ENCODE measurements at regions not wholly inside any gene's neighbourhood (a gene's known extent, or its start where the extent isn't known, plus 50 kb on each side); places are given as distances from the start of the nearest gene placed in this dataset.

DNA sequence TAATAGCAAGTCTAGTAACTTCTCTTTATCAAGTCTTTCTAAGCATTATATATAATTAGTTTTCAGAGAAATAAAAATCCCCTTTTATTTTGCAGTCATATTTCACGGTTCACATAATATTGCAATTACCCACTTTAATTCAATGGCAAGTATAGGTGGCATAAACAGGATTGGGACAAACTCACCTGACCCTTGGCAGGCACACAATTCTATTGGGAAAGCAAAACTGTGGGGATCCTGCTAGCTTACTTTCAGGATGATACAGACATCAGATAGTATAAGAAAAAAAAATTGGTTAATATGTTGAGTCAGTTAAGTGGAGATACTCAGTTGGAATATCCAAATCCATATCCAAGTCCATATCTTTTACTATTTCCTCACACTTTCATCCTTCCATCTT, 294.8 kb downstream of the SNX13 start:
- no peaks in the 10 kb centered on the region for H3K27me3 ChIP-seq (ENCODE audit: insufficient read depth, low read length)
- Mint-ChIP-seq H3K36me3 (ENCODE audit: low read depth, unreplicated experiment) (no peaks in the 10 kb centered on the region), H3K27me3 (ENCODE audit: low read depth, unreplicated experiment) (no peaks in the 10 kb centered on the region), H3K4me3 (ENCODE audit: unreplicated experiment) (no peak overlapping the region), H3K9me3 (ENCODE audit: unreplicated experiment) (peaks cover 9% of the 10 kb centered on the region), H3K4me1 (ENCODE audit: low read depth, unreplicated experiment) (peaks cover 10% of the 10 kb centered on the region), H3K27ac (ENCODE audit: unreplicated experiment) (no peak overlapping the region)
- H3K4me1 ChIP-seq (ENCODE audit: insufficient read depth, low read length): no peaks in the 10 kb centered on the region
- H3K36me3 ChIP-seq (ENCODE audit: insufficient read depth, low read length): no peaks in the 10 kb centered on the region
- TF ChIP-seq EZH2 (IDR thresholded peaks at IDR 0.05; ENCODE audit: insufficient read depth, low read length) (no peak), CTCF (IDR thresholded peaks at IDR 0.05; ENCODE audit: insufficient read depth, low read depth, low read length) (no peak)
- DNase-seq (ENCODE audit: low read depth): no peak
- no peak overlapping the region for H3K4me3 ChIP-seq (ENCODE audit: insufficient read depth, low read depth, low read length)
- no peak for FAIRE-seq
- no peaks in the 10 kb centered on the region for H4K20me1 ChIP-seq (ENCODE audit: insufficient read depth, low read length)
- no peak overlapping the region for H3K9ac ChIP-seq (ENCODE audit: low read length)
- H2AFZ ChIP-seq (ENCODE audit: low read depth, low read length): no peak overlapping the region
- H3K27ac ChIP-seq (ENCODE audit: low read depth, low read length): no peak overlapping the region
- no peaks in the 10 kb centered on the region for H3K9me3 ChIP-seq (ENCODE audit: insufficient read depth, low read depth, low read length)
- H3K79me2 ChIP-seq (ENCODE audit: insufficient read depth, low read length): no peaks in the 10 kb centered on the region
- no peak overlapping the region for H3K4me2 ChIP-seq (ENCODE audit: low read length)

GRCh38 chr7:17646253-17646956, 293.9 kb downstream of the SNX13 start:
- Histone ChIP-seq H3K4me2 (ENCODE audit: low read length) (no peak overlapping the region), H3K4me1 (ENCODE audit: insufficient read depth, low read length) (peaks cover 2% of the 10 kb centered on the region), H3K4me3 (ENCODE audit: insufficient read depth, low read depth, low read length) (no peak overlapping the region), H3K9me3 (ENCODE audit: insufficient read depth, low read depth, low read length) (no peaks in the 10 kb centered on the region), H3K9ac (ENCODE audit: low read length) (no peak overlapping the region), H4K20me1 (ENCODE audit: insufficient read depth, low read length) (no peaks in the 10 kb centered on the region), H3K79me2 (ENCODE audit: insufficient read depth, low read length) (no peaks in the 10 kb centered on the region), H3K36me3 (ENCODE audit: insufficient read depth, low read length) (no peaks in the 10 kb centered on the region), H3K27me3 (ENCODE audit: insufficient read depth, low read length) (no peaks in the 10 kb centered on the region), H2AFZ (ENCODE audit: low read depth, low read length) (no peak overlapping the region), H3K27ac (ENCODE audit: low read depth, low read length) (no peak overlapping the region)
- Mint-ChIP-seq H3K9me3 (ENCODE audit: unreplicated experiment) (peaks cover 9% of the 10 kb centered on the region), H3K27ac (ENCODE audit: unreplicated experiment) (no peak overlapping the region), H3K4me3 (ENCODE audit: unreplicated experiment) (no peak overlapping the region), H3K36me3 (ENCODE audit: low read depth, unreplicated experiment) (no peaks in the 10 kb centered on the region), H3K4me1 (ENCODE audit: low read depth, unreplicated experiment) (peaks cover 17% of the 10 kb centered on the region), H3K27me3 (ENCODE audit: low read depth, unreplicated experiment) (no peaks in the 10 kb centered on the region)
- TF ChIP-seq EZH2 (IDR thresholded peaks at IDR 0.05; ENCODE audit: insufficient read depth, low read length) (no peak), CTCF (IDR thresholded peaks at IDR 0.05; ENCODE audit: insufficient read depth, low read depth, low read length) (peak; percentile 45)
- DNase-seq (ENCODE audit: low read depth) (peak; percentile 40), FAIRE-seq (no peak)

GRCh38 chr7:17651341-17651740, 289.0 kb downstream of the SNX13 start:
- Mint-ChIP-seq H3K4me1 (ENCODE audit: low read depth, unreplicated experiment) (peaks cover 32% of the 10 kb centered on the region), H3K9me3 (ENCODE audit: unreplicated experiment) (no peaks in the 10 kb centered on the region), H3K27me3 (ENCODE audit: low read depth, unreplicated experiment) (no peaks in the 10 kb centered on the region), H3K4me3 (ENCODE audit: unreplicated experiment) (no peak overlapping the region), H3K36me3 (ENCODE audit: low read depth, unreplicated experiment) (no peaks in the 10 kb centered on the region), H3K27ac (ENCODE audit: unreplicated experiment) (peak overlapping the region; percentile 76)
- H4K20me1 ChIP-seq (ENCODE audit: insufficient read depth, low read length): no peaks in the 10 kb centered on the region
- H2AFZ ChIP-seq (ENCODE audit: low read depth, low read length): no peak overlapping the region
- peaks cover 11% of the 10 kb centered on the region for H3K4me1 ChIP-seq (ENCODE audit: insufficient read depth, low read length)
- TF ChIP-seq EZH2 (IDR thresholded peaks at IDR 0.05; ENCODE audit: insufficient read depth, low read length): no peak
- TF ChIP-seq CTCF (IDR thresholded peaks at IDR 0.05; ENCODE audit: insufficient read depth, low read depth, low read length): no peak
- H3K9ac ChIP-seq (ENCODE audit: low read length): no peak overlapping the region
- H3K9me3 ChIP-seq (ENCODE audit: insufficient read depth, low read depth, low read length): no peaks in the 10 kb centered on the region
- no peaks in the 10 kb centered on the region for H3K36me3 ChIP-seq (ENCODE audit: insufficient read depth, low read length)
- H3K4me2 ChIP-seq (ENCODE audit: low read length): peak overlapping the region; percentile 42
- FAIRE-seq (peak; percentile 50), DNase-seq (ENCODE audit: low read depth) (no peak)
- no peak overlapping the region for H3K4me3 ChIP-seq (ENCODE audit: insufficient read depth, low read depth, low read length)
- H3K27me3 ChIP-seq (ENCODE audit: insufficient read depth, low read length): no peaks in the 10 kb centered on the region
- no peaks in the 10 kb centered on the region for H3K79me2 ChIP-seq (ENCODE audit: insufficient read depth, low read length)
- H3K27ac ChIP-seq (ENCODE audit: low read depth, low read length): peak overlapping the region; percentile 17

All from astrocyte (in vitro differentiated cells and primary cell).